Progenitor cell of endocrine pancreas (in vitro differentiated cells): ENCODE measurements at regions not wholly inside any gene's neighbourhood (a gene's known extent, or its start where the extent isn't known, plus 50 kb on each side); places are given as distances from the start of the nearest gene placed in this dataset.
A peak's percentile ranks its signal among the peaks of the same experiment; 100 is the strongest.

ENCODE experiments used
- DNase-seq: peaks from one replicate; pipeline ENCODE4 v3.0.0; 2021; ENCODE audit warnings: low spot score; ENCODE audit not compliant: unreplicated experiment
- H3K27ac Mint-ChIP-seq: 2 replicates; pipeline ENCODE4 v1.8.0; 2021; ENCODE audit warnings: mild to moderate bottlenecking, moderate library complexity, mixed read lengths
- H3K27me3 Mint-ChIP-seq: 2 replicates; pipeline ENCODE4 v1.8.0; 2021; ENCODE audit warnings: mixed read lengths
- H3K36me3 Mint-ChIP-seq: 2 replicates; pipeline ENCODE4 v1.8.0; 2022; ENCODE audit warnings: mixed read lengths; ENCODE audit not compliant: insufficient read depth
- H3K4me1 Mint-ChIP-seq: 2 replicates; pipeline ENCODE4 v1.8.0; 2021; ENCODE audit warnings: low read depth, mixed read lengths
- H3K4me3 Mint-ChIP-seq: 2 replicates; pipeline ENCODE4 v1.8.0; 2021; ENCODE audit warnings: low read depth, mild to moderate bottlenecking, moderate library complexity, mixed read lengths
- H3K9me3 Mint-ChIP-seq: 2 replicates; pipeline ENCODE4 v1.8.0; 2021; ENCODE audit warnings: low read depth, mixed read lengths
- TF ChIP-seq, protein P1 (sequence below): fragments of 200-600 bp; sonication (generic); IDR thresholded peaks from one replicate; pipeline ENCODE4 v1.5.0; 2021; ENCODE audit warnings: antibody characterized with exemption, mild to moderate bottlenecking; ENCODE audit not compliant: unreplicated experiment

DNA sequence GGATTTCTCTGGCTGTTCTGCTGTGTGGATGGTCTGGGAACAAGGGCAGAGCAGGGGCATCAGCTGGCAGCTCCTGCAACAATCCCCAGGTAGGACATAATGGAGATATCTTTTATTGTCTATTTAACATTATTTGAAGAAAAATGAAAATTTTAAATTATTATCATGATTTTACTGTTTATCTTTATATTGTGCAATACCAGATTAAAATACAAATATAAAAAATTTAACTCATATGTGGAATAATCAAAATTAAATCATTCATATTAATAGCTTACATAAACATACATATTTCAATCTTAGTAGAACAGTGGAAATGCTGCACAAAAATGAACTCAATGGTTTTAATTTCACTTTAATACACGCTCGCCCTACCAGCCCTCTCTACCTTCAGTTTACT is 70.6 kb upstream of the FAM110C start:
- H3K27ac Mint-ChIP-seq, result no peak overlapping the region
- no peak overlapping the region for H3K4me3 Mint-ChIP-seq
- DNase-seq, result no peak
- H3K9me3 Mint-ChIP-seq, result no peaks in the 10 kb centered on the region
- H3K4me1 Mint-ChIP-seq, result peaks cover 19% of the 10 kb centered on the region
- H3K36me3 Mint-ChIP-seq, result no peaks in the 10 kb centered on the region
- TF ChIP-seq, protein P1, sequence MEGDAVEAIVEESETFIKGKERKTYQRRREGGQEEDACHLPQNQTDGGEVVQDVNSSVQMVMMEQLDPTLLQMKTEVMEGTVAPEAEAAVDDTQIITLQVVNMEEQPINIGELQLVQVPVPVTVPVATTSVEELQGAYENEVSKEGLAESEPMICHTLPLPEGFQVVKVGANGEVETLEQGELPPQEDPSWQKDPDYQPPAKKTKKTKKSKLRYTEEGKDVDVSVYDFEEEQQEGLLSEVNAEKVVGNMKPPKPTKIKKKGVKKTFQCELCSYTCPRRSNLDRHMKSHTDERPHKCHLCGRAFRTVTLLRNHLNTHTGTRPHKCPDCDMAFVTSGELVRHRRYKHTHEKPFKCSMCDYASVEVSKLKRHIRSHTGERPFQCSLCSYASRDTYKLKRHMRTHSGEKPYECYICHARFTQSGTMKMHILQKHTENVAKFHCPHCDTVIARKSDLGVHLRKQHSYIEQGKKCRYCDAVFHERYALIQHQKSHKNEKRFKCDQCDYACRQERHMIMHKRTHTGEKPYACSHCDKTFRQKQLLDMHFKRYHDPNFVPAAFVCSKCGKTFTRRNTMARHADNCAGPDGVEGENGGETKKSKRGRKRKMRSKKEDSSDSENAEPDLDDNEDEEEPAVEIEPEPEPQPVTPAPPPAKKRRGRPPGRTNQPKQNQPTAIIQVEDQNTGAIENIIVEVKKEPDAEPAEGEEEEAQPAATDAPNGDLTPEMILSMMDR, result no peak
- peaks cover 5% of the 10 kb centered on the region for H3K27me3 Mint-ChIP-seq

DNA sequence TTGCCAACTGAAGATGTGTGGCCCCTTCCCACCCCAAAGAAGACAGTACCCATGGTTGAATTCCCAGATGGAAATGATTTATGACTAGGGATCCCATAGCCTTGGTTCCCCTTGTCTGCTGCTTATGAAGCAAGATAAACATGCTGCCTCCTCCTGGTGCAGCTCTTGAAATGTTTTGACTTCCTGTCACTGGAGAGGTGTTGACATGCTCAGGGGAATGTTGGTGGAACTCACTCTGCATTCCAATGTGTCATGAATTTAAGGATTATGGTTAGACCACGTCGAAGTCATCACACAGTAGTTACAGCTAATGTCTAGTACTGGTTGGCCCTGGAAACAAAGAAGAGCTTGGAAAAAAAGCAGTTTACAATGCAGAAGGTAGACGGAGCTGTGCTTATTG is 69.0 kb upstream of the FAM110C start:
- no peak for DNase-seq
- Mint-ChIP-seq H3K9me3 (no peaks in the 10 kb centered on the region), H3K36me3 (no peaks in the 10 kb centered on the region), H3K27me3 (no peaks in the 10 kb centered on the region), H3K4me3 (no peak overlapping the region), H3K27ac (peak overlapping the region; percentile 2), H3K4me1 (peaks cover 19% of the 10 kb centered on the region)
- TF ChIP-seq, protein P1, result no peak

DNA sequence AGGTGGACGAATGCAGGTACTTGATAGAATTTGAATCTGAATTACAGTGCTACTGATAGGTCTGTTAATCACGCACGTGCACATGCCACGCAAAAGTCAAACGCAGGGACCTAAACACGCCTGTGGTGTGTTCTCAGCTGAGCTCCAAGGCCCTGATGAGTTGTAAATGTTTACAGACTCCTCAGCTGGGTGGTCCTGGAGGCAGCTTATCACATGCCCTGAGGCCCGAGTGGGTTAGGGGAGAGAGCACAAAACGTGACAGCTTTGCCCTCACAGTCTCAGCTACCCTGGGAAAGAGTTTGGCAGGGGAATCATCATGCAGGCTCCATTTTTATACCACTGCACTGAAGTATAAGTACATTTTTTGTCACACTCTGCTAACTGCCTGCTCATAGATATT is 68.3 kb upstream of the FAM110C start:
- Mint-ChIP-seq H3K9me3 (no peaks in the 10 kb centered on the region), H3K27me3 (no peaks in the 10 kb centered on the region), H3K27ac (peak overlapping the region; percentile 73), H3K4me1 (peaks cover 25% of the 10 kb centered on the region), H3K4me3 (no peak overlapping the region), H3K36me3 (no peaks in the 10 kb centered on the region)
- no peak for DNase-seq
- TF ChIP-seq, protein P1, result no peak

DNA sequence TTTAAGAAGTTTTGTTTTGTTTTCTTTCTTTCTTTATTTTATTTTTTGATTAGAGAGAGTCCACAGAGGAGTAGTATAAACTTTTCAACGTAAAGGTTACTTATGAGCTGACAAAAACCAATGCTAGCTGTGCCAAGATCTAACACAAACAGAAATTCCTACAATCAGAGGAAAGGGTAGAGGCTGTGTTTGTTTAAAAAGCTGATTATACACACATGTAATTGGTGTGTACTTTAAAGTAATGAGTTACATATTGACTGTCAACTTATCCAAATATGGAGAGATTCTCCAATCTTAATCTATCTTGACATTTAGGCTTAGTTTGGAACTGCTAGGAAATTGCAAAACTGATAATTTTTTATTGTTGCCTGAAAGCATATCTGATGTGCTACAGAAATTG is 63.7 kb upstream of the FAM110C start:
- TF ChIP-seq, protein P1, result no peak
- Mint-ChIP-seq H3K36me3 (peaks cover 5% of the 10 kb centered on the region), H3K27me3 (no peaks in the 10 kb centered on the region), H3K4me1 (peaks cover 25% of the 10 kb centered on the region), H3K4me3 (peak overlapping the region; percentile 27), H3K27ac (no peak overlapping the region), H3K9me3 (peaks cover 19% of the 10 kb centered on the region)
- DNase-seq, result no peak

DNA sequence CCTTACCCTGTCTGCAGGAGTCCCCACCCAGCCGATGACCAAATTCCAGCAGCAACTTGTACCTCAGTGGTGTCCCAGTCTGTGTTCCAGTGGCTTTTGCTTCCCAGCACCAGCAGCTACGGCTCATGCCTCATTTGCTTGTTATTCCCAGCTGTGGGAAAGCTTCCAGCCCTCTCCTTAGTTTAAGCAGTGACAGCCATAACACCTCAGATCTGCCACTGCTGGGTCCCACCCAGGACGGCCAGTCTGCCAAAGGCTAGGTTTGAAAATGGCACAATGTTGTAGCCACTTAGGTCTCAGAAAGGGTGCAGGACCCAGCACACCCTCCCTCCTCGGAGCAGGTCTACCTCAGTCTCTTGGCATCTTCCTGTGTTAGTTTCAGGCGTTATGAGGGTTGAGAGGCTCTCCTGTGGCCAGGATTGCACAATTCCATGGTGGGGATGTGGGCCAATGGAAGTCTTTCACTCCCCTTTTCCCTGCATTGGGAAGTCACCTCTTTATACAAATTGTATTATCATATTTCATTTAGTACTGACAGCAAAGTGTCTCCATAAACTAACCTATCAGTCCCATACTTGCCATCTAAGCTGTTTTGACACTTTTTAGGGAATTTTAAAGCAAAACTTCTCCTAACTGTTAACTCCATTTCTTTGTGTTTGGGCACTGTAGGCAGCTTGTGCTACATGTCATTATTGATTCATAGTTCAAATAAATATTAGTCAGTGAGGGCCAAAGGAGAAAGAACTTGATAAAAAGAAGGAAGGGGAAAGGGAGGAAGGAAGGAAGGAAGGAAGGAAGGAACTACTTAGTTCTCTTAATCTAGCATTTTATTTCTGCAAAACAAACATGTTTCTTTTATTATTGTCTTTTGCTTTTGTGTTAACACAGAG is 62.9 kb upstream of the FAM110C start:
- Mint-ChIP-seq H3K36me3 (peaks cover 5% of the 10 kb centered on the region), H3K27me3 (no peaks in the 10 kb centered on the region), H3K4me1 (peaks cover 17% of the 10 kb centered on the region), H3K4me3 (no peak overlapping the region), H3K27ac (no peak overlapping the region), H3K9me3 (peaks cover 25% of the 10 kb centered on the region)
- TF ChIP-seq, protein P1, result no peak
- no peak for DNase-seq
